Neuronal stem cell (in vitro differentiated cells): ENCODE measurements at regions not wholly inside any gene's neighbourhood (a gene's known extent, or its start where the extent isn't known, plus 50 kb on each side); places are given as distances from the start of the nearest gene placed in this dataset.
A peak's percentile ranks its signal among the peaks of the same experiment; 100 is the strongest.

Experiments used
- DNase-seq: peaks from one replicate; pipeline ENCODE4 v3.0.0-alpha.2; 2013; ENCODE audit warnings: low spot score
- H2AFZ ChIP-seq: one replicate; pipeline ENCODE4 v1.6.1; 2013; ENCODE audit warnings: mild to moderate bottlenecking, low read length, inconsistent platforms
- H2AK5ac ChIP-seq: 2 replicates; pipeline ENCODE4 v1.6.1; 2013; ENCODE audit warnings: low read depth, mild to moderate bottlenecking, inconsistent platforms, low read length, moderate library complexity, mixed read lengths
- H2BK120ac ChIP-seq: 2 replicates; pipeline ENCODE4 v1.6.1; 2013; ENCODE audit warnings: low read depth, mild to moderate bottlenecking, inconsistent platforms, low read length, moderate library complexity, mixed read lengths
- H2BK12ac ChIP-seq: one replicate; pipeline ENCODE4 v1.6.1; 2013; ENCODE audit warnings: low read length, inconsistent platforms
- H2BK15ac ChIP-seq: 2 replicates; pipeline ENCODE4 v1.6.1; 2013; ENCODE audit warnings: mild to moderate bottlenecking, low read length, inconsistent platforms, mixed read lengths
- H2BK5ac ChIP-seq: one replicate; pipeline ENCODE4 v1.6.1; 2013; ENCODE audit warnings: inconsistent platforms, mild to moderate bottlenecking, low read length, moderate library complexity
- H3K14ac ChIP-seq: one replicate; pipeline ENCODE4 v1.6.1; 2013; ENCODE audit warnings: low read length, inconsistent platforms
- H3K18ac ChIP-seq: 2 replicates; pipeline ENCODE4 v1.6.1; 2013; ENCODE audit warnings: low read length, inconsistent platforms
- H3K23ac ChIP-seq: 2 replicates; pipeline ENCODE4 v1.6.1; 2013; ENCODE audit warnings: low read depth, mild to moderate bottlenecking, mixed read lengths, low read length, inconsistent platforms; ENCODE audit not compliant: poor library complexity
- H3K27ac ChIP-seq: replicated peaks from 3 replicates; pipeline ENCODE4 v1.5.1; 2013; ENCODE audit warnings: low read length, inconsistent platforms
- H3K27me3 ChIP-seq, 3 experiments: 2 replicates each; pipeline ENCODE4 v1.6.1; 2013; ENCODE audit warnings: low read length in 3 of 3, mild to moderate bottlenecking in 2 of 3, inconsistent platforms in 1 of 3, low read depth in 1 of 3, mixed read lengths in 1 of 3, moderate library complexity in 1 of 3; ENCODE audit not compliant: control insufficient read depth in 3 of 3, insufficient read depth in 3 of 3
- H3K36me3 ChIP-seq, 2 donors: replicated peaks in 1 of 2; 2 replicates each; pipeline ENCODE4 v1.6.1; 2013; ENCODE audit warnings: low read length in 2 of 2; ENCODE audit not compliant: control insufficient read depth in 2 of 2, insufficient read depth in 2 of 2
- H3K4ac ChIP-seq: 2 replicates; pipeline ENCODE4 v1.6.1; 2013; ENCODE audit warnings: inconsistent platforms, mild to moderate bottlenecking, low read length, moderate library complexity
- H3K4me1 ChIP-seq, 2 donors: 1 replicate in 1 of 2; 2 replicates in 1 of 2; pipeline ENCODE4 v1.6.1; 2013; ENCODE audit warnings: low read length in 2 of 2, low read depth in 1 of 2; ENCODE audit not compliant: control insufficient read depth in 2 of 2, insufficient read depth in 1 of 2
- H3K4me2 ChIP-seq: one replicate; pipeline ENCODE4 v1.6.1; 2013; ENCODE audit warnings: mild to moderate bottlenecking, low read length, inconsistent platforms; ENCODE audit not compliant: insufficient read depth, poor library complexity, severe bottlenecking
- H3K4me3 ChIP-seq, 2 donors: 2 replicates each; pipeline ENCODE4 v1.5.1; 2013; ENCODE audit warnings: low read length in 2 of 2, mild to moderate bottlenecking in 2 of 2, inconsistent platforms in 1 of 2, moderate library complexity in 1 of 2
- H3K79me1 ChIP-seq: one replicate; pipeline ENCODE4 v1.6.1; 2013; ENCODE audit warnings: low read depth, mild to moderate bottlenecking, inconsistent platforms, low read length, moderate library complexity
- H3K9ac ChIP-seq: one replicate; pipeline ENCODE4 v1.6.1; 2013; ENCODE audit warnings: mild to moderate bottlenecking, low read depth, low read length, inconsistent platforms; ENCODE audit not compliant: poor library complexity
- H3K9me3 ChIP-seq, 2 donors: replicated peaks in 1 of 2; 2 replicates each; pipeline versions ENCODE3 to v1.6.1; 2013; ENCODE audit warnings: low read length in 2 of 2, mild to moderate bottlenecking in 2 of 2, inconsistent platforms in 1 of 2, low read depth in 1 of 2, mixed read lengths in 1 of 2, moderate library complexity in 1 of 2; ENCODE audit not compliant: control insufficient read depth in 2 of 2, insufficient read depth in 1 of 2
- H4K8ac ChIP-seq: one replicate; pipeline ENCODE4 v1.6.1; 2013; ENCODE audit warnings: low read depth, mild to moderate bottlenecking, inconsistent platforms, low read length, moderate library complexity
- H4K91ac ChIP-seq: one replicate; pipeline ENCODE4 v1.6.1; 2013; ENCODE audit warnings: low read length, low read depth, mild to moderate bottlenecking, inconsistent platforms; ENCODE audit not compliant: poor library complexity
- WGBS, 2 donors: extraction: QIAGEN DNeasy Blood & Tissue Kit; methylation state at CpG; one replicate each; pipeline ENCODE4 v1.1.7; 2013; ENCODE audit warnings: missing lambda C conversion rate in 2 of 2, mixed read lengths in 1 of 2; ENCODE audit not compliant: insufficient read length in 2 of 2, insufficient replicate concordance in 1 of 2; ENCODE audit errors: extremely low coverage in 2 of 2; 5-methylcytosine and 5-hydroxymethylcytosine counted together

DNA sequence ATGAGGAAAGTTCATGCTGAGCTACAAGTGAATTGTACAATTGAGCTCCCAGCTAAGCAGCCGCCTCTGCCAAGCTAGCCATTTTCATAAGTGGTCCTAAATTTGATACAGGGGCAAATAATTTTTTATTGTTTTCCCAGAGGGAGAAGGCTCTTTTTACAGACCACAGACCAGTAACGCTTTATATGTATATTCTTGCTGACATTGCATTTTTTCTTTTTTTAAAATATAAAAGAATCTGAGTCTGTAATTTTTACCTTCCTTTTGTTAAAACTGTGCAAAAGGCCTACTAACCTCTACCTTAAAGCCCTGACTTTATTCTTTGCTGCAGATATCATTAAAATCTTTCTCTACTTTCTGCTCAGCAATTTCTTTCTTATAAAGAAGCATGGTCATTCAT lies 501.2 kb upstream of the INTU start:
- Histone ChIP-seq H2BK5ac (no peak overlapping the region), H3K23ac (no peak overlapping the region), H2BK12ac (no peak overlapping the region), H3K14ac (no peak overlapping the region), H4K8ac (no peak overlapping the region), H2AK5ac (no peak overlapping the region), H3K9ac (no peak overlapping the region), H2AFZ (no peak overlapping the region), H3K18ac (no peak overlapping the region), H3K27me3 (no peaks in the 10 kb centered on the region), H3K4me1 (no peaks in the 10 kb centered on the region), H2BK120ac (no peak overlapping the region), H3K79me1 (no peaks in the 10 kb centered on the region), H3K36me3 (no peaks in the 10 kb centered on the region), H3K27ac (no peak overlapping the region), H3K9me3 (no peaks in the 10 kb centered on the region), H2BK15ac (no peak overlapping the region), H3K4ac (no peak overlapping the region), H4K91ac (no peak overlapping the region), H3K4me3 (no peak overlapping the region), H3K4me2 (no peak overlapping the region)
- no CpG with 5 or more reads among the region's 2 CpGs for WGBS, 2 donors
- DNase-seq = no peak

DNA sequence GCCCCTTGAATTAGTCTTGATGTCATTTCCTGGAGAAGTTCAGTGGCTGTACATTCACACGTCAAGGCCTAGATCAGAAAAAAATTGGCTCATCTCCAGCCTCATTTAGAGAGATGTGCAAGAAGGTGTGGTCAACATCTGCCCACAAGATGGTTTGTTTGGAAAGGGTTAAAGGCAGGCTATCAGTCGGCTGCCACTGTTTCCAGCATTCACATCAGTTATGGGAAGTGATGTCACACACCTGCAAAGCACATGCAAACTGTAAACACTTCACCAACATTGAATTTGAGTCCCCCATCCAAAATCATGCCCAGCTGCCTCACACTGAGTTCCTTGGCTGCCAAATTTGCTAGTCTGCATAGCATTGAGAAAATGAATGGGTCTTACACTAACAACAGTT lies 498.3 kb upstream of the INTU start:
- no peak overlapping the region for H3K27ac ChIP-seq
- no peak overlapping the region for H2BK15ac ChIP-seq
- no peak overlapping the region for H3K18ac ChIP-seq
- no peak overlapping the region for H4K8ac ChIP-seq
- no peaks in the 10 kb centered on the region for H3K4me1 ChIP-seq
- H3K9me3 ChIP-seq = no peaks in the 10 kb centered on the region
- H3K4me2 ChIP-seq = no peak overlapping the region
- H4K91ac ChIP-seq = no peak overlapping the region
- H3K14ac ChIP-seq = no peak overlapping the region
- H3K4ac ChIP-seq = no peak overlapping the region
- H2AFZ ChIP-seq = no peak overlapping the region
- no peak overlapping the region for H3K23ac ChIP-seq
- no peak overlapping the region for H2BK5ac ChIP-seq
- H3K36me3 ChIP-seq = no peaks in the 10 kb centered on the region
- no peak overlapping the region for H2BK120ac ChIP-seq
- no peak overlapping the region for H2BK12ac ChIP-seq
- H3K4me3 ChIP-seq = no peak overlapping the region
- no peaks in the 10 kb centered on the region for H3K79me1 ChIP-seq
- H3K27me3 ChIP-seq = no peaks in the 10 kb centered on the region
- WGBS, 2 donors = no CpG with 5 or more reads among the region's 2 CpGs
- no peak for DNase-seq
- no peak overlapping the region for H3K9ac ChIP-seq
- no peak overlapping the region for H2AK5ac ChIP-seq

DNA sequence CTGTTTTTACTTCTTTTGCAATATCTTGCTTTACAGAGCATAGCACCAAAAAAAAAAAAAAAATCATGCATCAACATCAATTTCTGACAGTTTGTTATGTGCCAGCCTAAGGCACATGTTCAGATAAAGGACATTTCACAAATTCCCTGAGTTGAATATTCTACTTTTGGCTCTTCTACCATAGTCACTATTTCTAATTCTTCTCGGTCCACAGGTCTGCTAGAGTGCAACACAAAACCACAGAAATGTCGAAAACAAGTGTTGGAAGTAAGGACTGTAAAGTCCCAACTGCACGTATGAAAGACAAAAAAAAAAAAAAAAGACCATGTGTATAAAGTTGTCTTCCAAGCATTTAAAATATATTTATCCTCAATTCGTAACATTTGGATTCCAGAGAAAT lies 494.2 kb upstream of the INTU start:
- Histone ChIP-seq H3K4me2 (no peak overlapping the region), H3K36me3 (no peaks in the 10 kb centered on the region), H3K27ac (no peak overlapping the region), H2BK15ac (no peak overlapping the region), H3K4me3 (no peak overlapping the region), H3K4me1 (no peaks in the 10 kb centered on the region), H2AFZ (no peak overlapping the region), H3K18ac (no peak overlapping the region), H3K4ac (no peak overlapping the region), H3K14ac (no peak overlapping the region), H2AK5ac (no peak overlapping the region), H3K23ac (no peak overlapping the region), H2BK5ac (no peak overlapping the region), H4K8ac (no peak overlapping the region), H2BK12ac (no peak overlapping the region), H3K9me3 (no peaks in the 10 kb centered on the region), H3K9ac (no peak overlapping the region), H3K79me1 (no peaks in the 10 kb centered on the region), H2BK120ac (no peak overlapping the region), H4K91ac (no peak overlapping the region), H3K27me3 (no peaks in the 10 kb centered on the region)
- no peak for DNase-seq
- WGBS, 2 donors = no CpG with 5 or more reads among the region's 4 CpGs

DNA sequence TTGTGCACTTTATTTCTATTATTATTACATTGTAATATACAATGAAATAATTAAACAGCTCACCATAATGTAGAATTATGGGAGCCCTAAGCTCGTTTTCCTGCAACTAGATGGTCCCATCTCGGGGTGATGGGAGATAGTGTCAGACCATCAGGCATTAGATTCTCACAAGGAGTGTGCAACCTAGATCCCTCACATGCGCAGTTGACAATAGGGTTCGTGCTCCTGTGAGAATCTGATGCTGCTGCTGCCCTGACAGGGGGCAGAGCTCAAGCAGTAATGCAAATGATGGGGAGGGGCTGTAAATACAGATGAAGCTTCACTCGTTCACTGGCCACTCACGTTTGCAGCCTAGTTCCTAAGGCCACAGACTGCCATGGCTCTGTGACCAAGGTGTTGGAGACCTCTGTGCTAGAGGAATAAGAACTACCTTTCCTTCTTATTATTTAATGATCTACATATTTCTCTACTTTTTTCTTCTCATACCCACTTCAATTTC lies 492.9 kb upstream of the INTU start:
- H2BK120ac ChIP-seq = no peak overlapping the region
- H3K9me3 ChIP-seq = no peaks in the 10 kb centered on the region
- no peak overlapping the region for H3K23ac ChIP-seq
- H3K4me3 ChIP-seq = no peak overlapping the region
- no peak overlapping the region for H3K27ac ChIP-seq
- H2BK12ac ChIP-seq = no peak overlapping the region
- no peaks in the 10 kb centered on the region for H3K36me3 ChIP-seq
- H3K4ac ChIP-seq = no peak overlapping the region
- no peaks in the 10 kb centered on the region for H3K27me3 ChIP-seq
- H3K4me2 ChIP-seq = no peak overlapping the region
- no peak overlapping the region for H2BK5ac ChIP-seq
- H4K8ac ChIP-seq = no peak overlapping the region
- no peak overlapping the region for H4K91ac ChIP-seq
- no peaks in the 10 kb centered on the region for H3K79me1 ChIP-seq
- no peak overlapping the region for H3K18ac ChIP-seq
- H3K9ac ChIP-seq = no peak overlapping the region
- no peak for DNase-seq
- H2AK5ac ChIP-seq = no peak overlapping the region
- H2AFZ ChIP-seq = peak overlapping the region; percentile 45
- WGBS, 2 donors = no CpG with 5 or more reads among the region's 6 CpGs
- H3K4me1 ChIP-seq = no peaks in the 10 kb centered on the region
- H3K14ac ChIP-seq = no peak overlapping the region
- no peak overlapping the region for H2BK15ac ChIP-seq
